Hepatocyte (in vitro differentiated cells): ENCODE measurements at regions not wholly inside any gene's neighbourhood (a gene's known extent, or its start where the extent isn't known, plus 50 kb on each side); places are given as distances from the start of the nearest gene placed in this dataset.

Experiments used
- DNase-seq: peaks from one replicate; pipeline ENCODE4 v3.0.0-alpha.2; 2016; ENCODE audit warnings: low spot score
- H2AFZ ChIP-seq: fragments of 200-600 bp; sonication (generic); 2 replicates; pipeline ENCODE4 v1.6.0; 2016; ENCODE audit warnings: antibody characterized with exemption, mild to moderate bottlenecking
- H3K27ac ChIP-seq: fragments of 200-600 bp; sonication (generic); 2 replicates; pipeline ENCODE4 v1.5.1; 2016; ENCODE audit warnings: mild to moderate bottlenecking
- H3K27me3 ChIP-seq: fragments of 200-600 bp; sonication (generic); 2 replicates; pipeline ENCODE4 v1.6.1; 2016
- H3K36me3 ChIP-seq: fragments of 200-600 bp; sonication (generic); replicated peaks from 2 replicates; pipeline ENCODE4 v1.5.1; 2016; ENCODE audit warnings: low read depth; ENCODE audit not compliant: insufficient read depth
- H3K4me1 ChIP-seq: fragments of 200-600 bp; sonication (generic); 2 replicates; pipeline ENCODE4 v1.5.1; 2016; ENCODE audit warnings: mild to moderate bottlenecking, moderate library complexity; ENCODE audit not compliant: insufficient read depth
- H3K4me2 ChIP-seq: fragments of 200-600 bp; sonication (generic); 2 replicates; pipeline ENCODE4 v1.6.0; 2016
- H3K4me3 ChIP-seq: fragments of 200-600 bp; sonication (generic); 2 replicates; pipeline ENCODE4 v1.5.1; 2016; ENCODE audit warnings: mild to moderate bottlenecking
- H3K79me2 ChIP-seq: fragments of 200-600 bp; sonication (generic); 2 replicates; pipeline ENCODE4 v1.6.0; 2017; ENCODE audit warnings: mild to moderate bottlenecking
- H3K9me2 ChIP-seq: fragments of 200-600 bp; sonication (generic); replicated peaks from 2 replicates; pipeline ENCODE4 v1.6.0; 2017; ENCODE audit warnings: mild to moderate bottlenecking; ENCODE audit not compliant: insufficient read depth
- H3K9me3 ChIP-seq: fragments of 200-600 bp; sonication (generic); 2 replicates; pipeline ENCODE4 v1.5.1; 2016; ENCODE audit warnings: low read depth, mild to moderate bottlenecking
- H4K20me1 ChIP-seq: fragments of 200-600 bp; sonication (generic); 2 replicates; pipeline ENCODE4 v1.6.0; 2016; ENCODE audit warnings: mild to moderate bottlenecking; ENCODE audit not compliant: insufficient read depth, poor library complexity, severe bottlenecking
- CTCF ChIP-seq: fragments of 200-600 bp; sonication (generic); IDR thresholded peaks from 2 replicates; pipeline ENCODE4 v1.5.1; 2016; ENCODE audit warnings: antibody characterized with exemption, mild to moderate bottlenecking; ENCODE audit not compliant: poor library complexity
- EZH2 ChIP-seq: fragments of 200-600 bp; sonication (generic); IDR thresholded peaks from 2 replicates; pipeline ENCODE4 v1.6.1; 2016; ENCODE audit warnings: antibody characterized with exemption, mild to moderate bottlenecking, borderline replicate concordance
- EZH2phosphoT487 ChIP-seq: fragments of 200-600 bp; sonication (generic); IDR thresholded peaks from one replicate; pipeline ENCODE4 v1.6.1; 2018; ENCODE audit warnings: antibody characterized with exemption, mild to moderate bottlenecking, low read depth, moderate library complexity; ENCODE audit not compliant: unreplicated experiment, severe bottlenecking
- WGBS: methylation state at CpG from one replicate; pipeline ENCODE4 v1.1.6; 2016; ENCODE audit warnings: low lambda C conversion rate; ENCODE audit errors: missing lambda C conversion rate; 5-methylcytosine and 5-hydroxymethylcytosine counted together

DNA sequence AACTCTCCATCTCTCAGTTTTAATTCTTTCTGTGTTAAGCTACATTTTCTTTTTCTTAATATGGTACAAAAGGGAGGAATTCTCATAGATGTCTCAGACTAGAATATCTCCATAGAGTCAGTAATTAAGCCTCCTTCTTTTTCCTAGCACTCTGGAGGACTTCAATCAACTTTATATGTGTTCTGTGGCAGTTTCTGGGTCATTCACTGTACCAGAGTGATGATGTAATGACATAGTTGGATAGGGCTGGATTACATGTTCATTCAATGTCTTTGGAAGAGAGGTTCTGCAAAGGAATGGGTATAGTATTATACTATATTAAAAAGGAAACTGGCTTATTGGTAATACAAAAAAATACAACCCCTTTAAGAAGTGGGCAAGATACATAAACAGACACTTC, 318.3 kb upstream of the OPRM1 start:
- Histone ChIP-seq H3K9me3 (no peaks in the 10 kb centered on the region), H3K4me2 (no peak overlapping the region), H3K4me1 (no peaks in the 10 kb centered on the region), H4K20me1 (no peaks in the 10 kb centered on the region), H3K27ac (no peak overlapping the region), H3K4me3 (no peak overlapping the region), H3K9me2 (no peaks in the 10 kb centered on the region), H3K27me3 (no peaks in the 10 kb centered on the region), H3K79me2 (no peaks in the 10 kb centered on the region), H2AFZ (no peak overlapping the region), H3K36me3 (no peaks in the 10 kb centered on the region)
- TF ChIP-seq EZH2 = no peak
- no peak for TF ChIP-seq EZH2phosphoT487
- no peak for TF ChIP-seq CTCF
- DNase-seq = no peak

DNA sequence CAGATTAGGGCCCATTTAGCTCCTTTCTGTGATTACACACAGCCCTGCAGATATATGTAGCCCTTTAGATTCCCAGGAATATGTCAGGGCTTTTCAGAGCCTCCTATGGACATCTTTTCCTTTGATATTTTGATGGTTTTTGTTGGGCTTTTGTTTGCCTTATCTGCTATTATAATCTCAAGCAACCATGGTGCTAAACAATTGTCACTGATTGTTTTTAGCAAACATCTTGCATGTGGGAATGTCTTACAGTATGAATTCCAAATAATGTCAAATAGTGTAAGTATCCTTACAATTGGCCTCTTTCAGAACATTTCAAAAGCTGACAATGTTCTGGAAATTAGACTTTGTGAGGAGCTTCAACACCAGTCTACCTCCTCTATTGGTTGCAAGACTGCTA, 333.6 kb upstream of the OPRM1 start:
- Histone ChIP-seq H3K4me1 (no peaks in the 10 kb centered on the region), H3K9me2 (no peaks in the 10 kb centered on the region), H3K9me3 (peaks cover 5% of the 10 kb centered on the region), H2AFZ (no peak overlapping the region), H3K36me3 (no peaks in the 10 kb centered on the region), H3K4me3 (no peak overlapping the region), H3K27me3 (no peaks in the 10 kb centered on the region), H3K27ac (no peak overlapping the region), H3K79me2 (no peaks in the 10 kb centered on the region), H3K4me2 (no peak overlapping the region), H4K20me1 (no peaks in the 10 kb centered on the region)
- no peak for TF ChIP-seq CTCF
- no peak for TF ChIP-seq EZH2phosphoT487
- no peak for TF ChIP-seq EZH2
- DNase-seq = no peak

DNA sequence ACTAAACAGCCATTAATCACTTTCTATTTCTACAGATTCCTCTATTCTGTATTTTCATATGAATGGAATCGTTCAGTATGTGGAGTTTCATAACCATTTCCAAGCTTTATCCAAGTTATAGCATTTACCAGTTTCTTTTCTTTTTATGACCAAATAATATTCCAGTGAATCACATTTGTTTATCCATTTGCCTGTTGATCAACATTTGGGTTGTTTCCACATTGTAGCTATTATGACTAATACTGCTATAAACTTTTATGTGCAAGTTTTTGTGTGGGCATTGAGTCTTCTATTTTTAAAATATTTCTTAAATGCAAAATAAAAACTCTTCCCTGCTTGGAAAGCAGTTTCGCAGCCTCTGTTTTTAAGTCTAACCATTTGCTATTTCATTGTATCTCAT, 336.4 kb upstream of the OPRM1 start:
- Histone ChIP-seq H3K36me3 (no peaks in the 10 kb centered on the region), H3K9me3 (peaks cover 5% of the 10 kb centered on the region), H3K4me2 (no peak overlapping the region), H3K9me2 (no peaks in the 10 kb centered on the region), H3K79me2 (no peaks in the 10 kb centered on the region), H2AFZ (no peak overlapping the region), H3K4me3 (no peak overlapping the region), H3K27ac (no peak overlapping the region), H4K20me1 (no peaks in the 10 kb centered on the region), H3K4me1 (no peaks in the 10 kb centered on the region), H3K27me3 (no peaks in the 10 kb centered on the region)
- 86% methylated on average over 2 of the region's 2 CpGs for WGBS
- TF ChIP-seq EZH2 (no peak), CTCF (no peak), EZH2phosphoT487 (no peak)
- DNase-seq = no peak

- H3K79me2 ChIP-seq = no peaks in the 10 kb centered on the region
- H3K9me3 ChIP-seq = no peaks in the 10 kb centered on the region
- no peak overlapping the region for H3K4me3 ChIP-seq
- H2AFZ ChIP-seq = no peak overlapping the region
- H3K27ac ChIP-seq = no peak overlapping the region
- H3K4me1 ChIP-seq = no peaks in the 10 kb centered on the region
- WGBS = 94% methylated on average over 2 of the region's 2 CpGs
- no peak for DNase-seq
- H3K36me3 ChIP-seq = no peaks in the 10 kb centered on the region
- H3K27me3 ChIP-seq = no peaks in the 10 kb centered on the region
- H4K20me1 ChIP-seq = no peaks in the 10 kb centered on the region
- TF ChIP-seq EZH2phosphoT487 (no peak), CTCF (no peak), EZH2 (no peak)
- no peaks in the 10 kb centered on the region for H3K9me2 ChIP-seq
- no peak overlapping the region for H3K4me2 ChIP-seq
Observed at GRCh38 chr6:153698637-153699036, 340.4 kb upstream of the OPRM1 start.
